HEK293T (cell line): ENCODE measurements at regions not wholly inside any gene's neighbourhood (a gene's known extent, or its start where the extent isn't known, plus 50 kb on each side); places are given as distances from the start of the nearest gene placed in this dataset.

Source experiments
- CTCF ChIA-PET: fragments of 350-600 bp; formaldehyde crosslinking; extraction: SDS; loops from one replicate; lab custom pipeline; 2021; ENCODE audit warnings: antibody characterized with exemption, inconsistent platforms; lab: Yijun Ruan, JAX
- POLR2A ChIA-PET: fragments of 350-600 bp; formaldehyde crosslinking; extraction: SDS; loops from one replicate; lab custom pipeline; 2020; ENCODE audit warnings: antibody characterized with exemption, inconsistent platforms; lab: Yijun Ruan, JAX
- DNase-seq: peaks from one replicate; pipeline ENCODE4 v3.0.0; 2012; ENCODE audit warnings: mixed read lengths; ENCODE audit errors: extremely low spot score
- ARNT ChIP-seq: fragments of 450-650 bp; IDR thresholded peaks from 2 replicates; pipeline ENCODE4 v1.6.1; 2017; ENCODE audit warnings: mild to moderate bottlenecking
- BHLHE40 ChIP-seq: fragments of 450-650 bp; IDR thresholded peaks from 2 replicates; pipeline ENCODE4 v1.6.1; 2016; ENCODE audit warnings: mild to moderate bottlenecking, moderate library complexity, borderline replicate concordance
- CTBP1 ChIP-seq: fragments of 450-650 bp; IDR thresholded peaks from 2 replicates; pipeline ENCODE4 v1.6.1; 2016; ENCODE audit warnings: borderline replicate concordance
- ELF4 ChIP-seq: fragments of 450-650 bp; IDR thresholded peaks from 2 replicates; pipeline ENCODE4 v1.6.1; 2017; ENCODE audit warnings: antibody characterized with exemption
- FOXA1 ChIP-seq: fragments of 450-650 bp; IDR thresholded peaks from 2 replicates; pipeline ENCODE4 v1.6.1; 2016; ENCODE audit warnings: mild to moderate bottlenecking
- FOXK2 ChIP-seq: fragments of 450-650 bp; IDR thresholded peaks from 2 replicates; pipeline ENCODE4 v1.6.1; 2016; ENCODE audit warnings: mild to moderate bottlenecking
- FOXM1 ChIP-seq: fragments of 450-650 bp; IDR thresholded peaks from 2 replicates; pipeline ENCODE4 v1.6.1; 2017; ENCODE audit warnings: mild to moderate bottlenecking, borderline replicate concordance
- HDGF ChIP-seq: fragments of 450-650 bp; IDR thresholded peaks from 2 replicates; pipeline ENCODE4 v1.6.1; 2017; ENCODE audit warnings: antibody characterized with exemption, borderline replicate concordance
- L3MBTL2 ChIP-seq: fragments of 450-650 bp; conservative IDR thresholded peaks from 2 replicates; pipeline ENCODE4 v1.6.1; 2016; ENCODE audit warnings: mild to moderate bottlenecking
- LEF1 ChIP-seq: fragments of 450-650 bp; IDR thresholded peaks from 2 replicates; pipeline ENCODE4 v1.6.1; 2017; ENCODE audit warnings: mild to moderate bottlenecking, borderline replicate concordance
- NFRKB ChIP-seq: fragments of 450-650 bp; IDR thresholded peaks from 2 replicates; pipeline ENCODE4 v1.6.1; 2016; ENCODE audit warnings: mild to moderate bottlenecking, moderate library complexity
- SP1 ChIP-seq: fragments of 450-650 bp; IDR thresholded peaks from 2 replicates; pipeline ENCODE4 v1.6.1; 2017
- SUZ12 ChIP-seq: fragments of 450-650 bp; IDR thresholded peaks from 2 replicates; pipeline ENCODE4 v1.6.1; 2016; ENCODE audit warnings: mild to moderate bottlenecking
- TARDBP ChIP-seq: fragments of 450-650 bp; IDR thresholded peaks from 2 replicates; pipeline ENCODE4 v1.6.1; 2016
- ZNF384 ChIP-seq: fragments of 450-650 bp; IDR thresholded peaks from 2 replicates; pipeline ENCODE4 v1.6.1; 2016
- TF ChIP-seq, protein P1 (sequence below): fragments of 450-650 bp; IDR thresholded peaks from 2 replicates; pipeline ENCODE4 v1.6.1; 2016

DNA sequence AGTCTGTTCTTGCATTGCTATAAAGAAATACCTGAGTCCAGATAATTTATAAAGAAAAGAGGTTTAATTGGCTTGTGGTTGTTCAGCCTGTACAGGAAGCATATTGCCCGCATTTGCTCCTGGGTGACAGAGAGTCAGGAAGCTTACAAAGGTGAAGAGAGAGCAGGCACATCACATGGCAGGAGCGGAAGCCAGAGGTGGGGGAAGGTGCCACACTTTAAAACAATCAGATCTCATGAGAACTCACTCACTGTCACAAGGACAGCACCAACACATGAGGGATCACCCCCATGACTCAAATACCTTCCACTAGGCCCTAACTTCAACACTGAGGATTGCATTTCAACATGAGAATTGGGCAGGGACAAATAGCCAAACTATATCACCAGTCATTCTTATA is 124.8 kb upstream of the COL5A2 start:
- no peak for DNase-seq
- CTCF ChIA-PET: no interaction called here
- POLR2A ChIA-PET: no interaction called here
- TF ChIP-seq CTBP1 (no peak), ARNT (no peak), SUZ12 (no peak), NFRKB (no peak), LEF1 (no peak), TARDBP (no peak), FOXM1 (no peak), SP1 (no peak), L3MBTL2 (no peak), BHLHE40 (no peak)
- TF ChIP-seq, protein P1, sequence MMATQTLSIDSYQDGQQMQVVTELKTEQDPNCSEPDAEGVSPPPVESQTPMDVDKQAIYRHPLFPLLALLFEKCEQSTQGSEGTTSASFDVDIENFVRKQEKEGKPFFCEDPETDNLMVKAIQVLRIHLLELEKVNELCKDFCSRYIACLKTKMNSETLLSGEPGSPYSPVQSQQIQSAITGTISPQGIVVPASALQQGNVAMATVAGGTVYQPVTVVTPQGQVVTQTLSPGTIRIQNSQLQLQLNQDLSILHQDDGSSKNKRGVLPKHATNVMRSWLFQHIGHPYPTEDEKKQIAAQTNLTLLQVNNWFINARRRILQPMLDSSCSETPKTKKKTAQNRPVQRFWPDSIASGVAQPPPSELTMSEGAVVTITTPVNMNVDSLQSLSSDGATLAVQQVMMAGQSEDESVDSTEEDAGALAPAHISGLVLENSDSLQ: no peak

GRCh38 chr2:189305291-189305943 is 125.9 kb upstream of the COL5A2 start:
- no peak for DNase-seq
- POLR2A ChIA-PET: no interaction called here
- CTCF ChIA-PET: no interaction called here
- no peak for TF ChIP-seq NFRKB
- TF ChIP-seq CTBP1: no peak
- TF ChIP-seq FOXM1: no peak
- no peak for TF ChIP-seq TARDBP
- TF ChIP-seq SUZ12: no peak

- CTCF ChIA-PET: no interaction called here
- POLR2A ChIA-PET: no interaction called here
- no peak for DNase-seq
- TF ChIP-seq FOXM1: no peak
Observed at GRCh38 chr2:189306525-189306924, 127.0 kb upstream of the COL5A2 start.

GRCh38 chr2:189308056-189308790 is 128.7 kb upstream of the COL5A2 start:
- no peak for DNase-seq
- CTCF ChIA-PET: no interaction called here
- POLR2A ChIA-PET: no interaction called here
- TF ChIP-seq L3MBTL2 (no peak), SUZ12 (no peak), NFRKB (no peak), ZNF384 (no peak), FOXK2 (no peak), BHLHE40 (no peak), FOXA1 (no peak), TARDBP (no peak), ELF4 (no peak), ARNT (no peak), LEF1 (no peak), FOXM1 (no peak), CTBP1 (no peak), HDGF (no peak), SP1 (no peak)
- TF ChIP-seq, protein P1: no peak

DNA sequence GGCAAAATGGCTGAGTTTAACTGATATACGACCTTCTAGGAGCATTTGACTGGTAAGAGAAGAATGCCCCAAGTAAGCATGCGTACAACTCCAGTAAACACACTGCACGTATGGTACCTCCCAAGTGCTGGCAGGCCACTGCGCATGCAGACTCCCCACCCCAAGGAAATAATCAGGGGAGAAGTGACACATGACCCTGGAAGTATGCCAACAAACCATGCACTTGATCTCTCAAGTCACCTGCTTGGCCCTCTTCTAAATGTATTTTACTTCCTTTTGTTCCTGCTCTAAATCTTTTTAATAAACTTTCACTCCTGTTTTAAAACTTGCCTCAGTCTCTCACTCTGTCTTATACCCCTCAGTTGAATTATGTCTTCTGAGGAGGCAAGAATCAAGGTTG is 129.8 kb upstream of the COL5A2 start:
- CTCF ChIA-PET: no interaction called here
- POLR2A ChIA-PET: no interaction called here
- no peak for TF ChIP-seq CTBP1
- no peak for DNase-seq

DNA sequence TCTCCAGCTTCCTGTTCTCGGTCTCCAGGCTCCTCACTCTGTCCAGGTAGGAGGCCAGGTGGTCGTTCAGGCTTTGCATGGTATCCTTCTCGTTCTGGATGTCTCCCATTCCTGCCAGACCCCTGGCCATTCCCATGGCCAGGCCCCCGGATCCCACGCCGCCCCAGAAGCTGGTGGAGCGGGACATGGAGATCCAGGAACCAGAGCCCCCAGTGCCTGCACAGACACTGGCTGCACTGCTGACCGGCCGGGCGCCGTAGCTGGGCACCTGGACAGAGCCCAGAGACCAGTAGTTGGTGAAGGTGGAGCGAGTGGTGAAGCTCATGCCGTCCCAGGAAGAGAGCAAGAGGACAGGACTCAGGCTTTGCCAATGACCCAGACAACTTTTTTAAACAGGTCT is 129.1 kb upstream of the WDR75 start:
- TF ChIP-seq TARDBP: no peak
- TF ChIP-seq FOXM1: no peak
- TF ChIP-seq SUZ12: no peak
- TF ChIP-seq HDGF: no peak
- TF ChIP-seq ARNT: no peak
- TF ChIP-seq ZNF384: no peak
- TF ChIP-seq ELF4: no peak
- TF ChIP-seq, protein P1: no peak
- no peak for TF ChIP-seq SP1
- no peak for TF ChIP-seq LEF1
- no peak for TF ChIP-seq L3MBTL2
- no peak for TF ChIP-seq NFRKB
- POLR2A ChIA-PET: no interaction called here
- CTCF ChIA-PET: no interaction called here
- no peak for DNase-seq

GRCh38 chr2:189312643-189313042 is 128.6 kb upstream of the WDR75 start:
- DNase-seq: no peak
- CTCF ChIA-PET: no interaction called here
- POLR2A ChIA-PET: no interaction called here
- TF ChIP-seq ZNF384 (no peak), LEF1 (no peak), CTBP1 (no peak), FOXA1 (no peak), ARNT (no peak), HDGF (no peak), FOXM1 (no peak), TARDBP (no peak), ELF4 (no peak), SP1 (no peak), BHLHE40 (no peak), L3MBTL2 (no peak), SUZ12 (no peak), NFRKB (no peak), FOXK2 (no peak)
- TF ChIP-seq, protein P1: no peak
